HFF-Myc (cell line): ENCODE measurements at regions not wholly inside any gene's neighbourhood (a gene's known extent, or its start where the extent isn't known, plus 50 kb on each side); places are given as distances from the start of the nearest gene placed in this dataset.

Experiments used
- DNase-seq: peaks from one replicate; pipeline ENCODE4 v3.0.0-alpha.2; 2011; ENCODE audit warnings: low read depth; ENCODE audit errors: extremely low read depth
- H3K4me3 ChIP-seq: replicated peaks from 2 replicates; pipeline ENCODE4 v1.5.1; 2011; ENCODE audit warnings: low read depth, mild to moderate bottlenecking, control low read depth, low read length
- TF ChIP-seq, protein P1 (sequence below): IDR thresholded peaks from 2 replicates; pipeline ENCODE4 v1.5.1; 2012; ENCODE audit warnings: mild to moderate bottlenecking, low read depth, low read length, control low read depth; ENCODE audit errors: missing control alignments

DNA sequence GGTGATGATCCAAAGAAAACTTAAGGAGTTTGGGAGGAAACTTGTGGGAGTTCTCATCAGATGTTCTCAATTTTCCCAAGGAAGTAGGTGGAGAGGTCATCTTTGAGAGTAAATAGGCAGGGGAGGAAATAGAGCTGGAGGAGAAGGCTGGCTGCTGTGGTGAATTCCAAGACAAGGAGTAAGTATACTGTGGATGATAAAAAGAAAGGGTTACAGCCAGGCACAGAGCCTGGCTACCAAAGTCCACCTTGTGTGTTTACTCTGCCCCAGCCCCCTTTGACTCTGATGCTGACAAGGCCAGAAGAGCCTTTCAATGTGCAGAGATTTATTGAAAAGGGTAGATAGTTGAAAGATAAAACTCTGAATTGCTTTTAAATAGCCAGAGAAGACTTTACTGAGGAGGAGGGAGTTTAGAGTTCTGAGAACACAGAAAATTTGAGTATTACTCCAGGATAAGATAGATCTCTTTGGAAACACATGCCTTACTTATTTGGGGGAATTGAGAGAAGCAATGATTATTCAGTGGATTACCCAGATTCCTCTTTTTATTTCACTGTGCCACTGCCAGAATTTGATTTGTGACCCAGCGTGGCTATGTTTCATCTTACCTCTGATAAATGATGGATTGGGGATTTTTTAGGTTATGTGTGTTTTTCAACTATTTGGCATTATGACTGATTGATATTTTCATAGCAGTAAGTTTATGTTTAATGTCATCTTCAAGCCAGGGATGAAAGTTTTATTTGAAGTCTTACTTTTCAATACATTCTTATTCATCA, 182.6 kb upstream of the JAG1 start:
- no peak for DNase-seq
- TF ChIP-seq, protein P1, sequence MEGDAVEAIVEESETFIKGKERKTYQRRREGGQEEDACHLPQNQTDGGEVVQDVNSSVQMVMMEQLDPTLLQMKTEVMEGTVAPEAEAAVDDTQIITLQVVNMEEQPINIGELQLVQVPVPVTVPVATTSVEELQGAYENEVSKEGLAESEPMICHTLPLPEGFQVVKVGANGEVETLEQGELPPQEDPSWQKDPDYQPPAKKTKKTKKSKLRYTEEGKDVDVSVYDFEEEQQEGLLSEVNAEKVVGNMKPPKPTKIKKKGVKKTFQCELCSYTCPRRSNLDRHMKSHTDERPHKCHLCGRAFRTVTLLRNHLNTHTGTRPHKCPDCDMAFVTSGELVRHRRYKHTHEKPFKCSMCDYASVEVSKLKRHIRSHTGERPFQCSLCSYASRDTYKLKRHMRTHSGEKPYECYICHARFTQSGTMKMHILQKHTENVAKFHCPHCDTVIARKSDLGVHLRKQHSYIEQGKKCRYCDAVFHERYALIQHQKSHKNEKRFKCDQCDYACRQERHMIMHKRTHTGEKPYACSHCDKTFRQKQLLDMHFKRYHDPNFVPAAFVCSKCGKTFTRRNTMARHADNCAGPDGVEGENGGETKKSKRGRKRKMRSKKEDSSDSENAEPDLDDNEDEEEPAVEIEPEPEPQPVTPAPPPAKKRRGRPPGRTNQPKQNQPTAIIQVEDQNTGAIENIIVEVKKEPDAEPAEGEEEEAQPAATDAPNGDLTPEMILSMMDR, result no peak
- H3K4me3 ChIP-seq, result no peak overlapping the region

DNA sequence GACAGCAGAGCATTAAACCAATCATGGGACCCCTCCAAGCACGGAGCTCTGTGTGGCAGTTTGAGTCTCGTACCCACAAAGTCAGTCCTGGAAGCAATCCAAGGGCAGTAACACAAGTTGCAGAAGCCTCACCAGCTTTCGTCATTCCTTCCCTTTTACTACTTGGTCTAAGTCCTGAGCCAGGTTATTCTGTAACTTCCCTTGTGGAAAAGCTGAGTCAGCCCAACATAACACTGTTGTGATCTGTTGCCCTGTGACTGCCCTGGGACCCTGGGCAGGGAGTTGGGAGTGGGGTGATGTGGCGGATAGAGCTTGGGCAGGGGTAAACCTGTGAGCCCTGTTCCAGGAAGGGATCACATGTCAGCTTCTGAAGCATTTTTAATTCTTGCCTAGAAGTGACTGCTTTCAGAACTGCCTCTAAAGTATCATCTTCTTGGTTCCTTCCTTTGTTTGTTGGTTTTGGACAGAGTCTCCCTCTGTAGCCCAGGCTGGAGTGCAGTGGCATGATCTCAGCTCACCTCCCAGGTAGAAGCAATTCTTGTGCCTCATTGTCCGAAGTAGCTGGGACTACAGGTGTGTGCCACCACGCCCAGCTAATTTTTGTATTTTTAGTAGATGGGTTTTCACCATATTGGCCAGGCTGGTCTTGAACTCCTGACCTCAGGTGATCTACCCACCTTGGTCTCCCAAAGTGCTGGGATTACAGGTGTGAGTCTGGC, 183.7 kb upstream of the JAG1 start:
- no peak overlapping the region for H3K4me3 ChIP-seq
- DNase-seq, result no peak
- TF ChIP-seq, protein P1, result no peak

DNA sequence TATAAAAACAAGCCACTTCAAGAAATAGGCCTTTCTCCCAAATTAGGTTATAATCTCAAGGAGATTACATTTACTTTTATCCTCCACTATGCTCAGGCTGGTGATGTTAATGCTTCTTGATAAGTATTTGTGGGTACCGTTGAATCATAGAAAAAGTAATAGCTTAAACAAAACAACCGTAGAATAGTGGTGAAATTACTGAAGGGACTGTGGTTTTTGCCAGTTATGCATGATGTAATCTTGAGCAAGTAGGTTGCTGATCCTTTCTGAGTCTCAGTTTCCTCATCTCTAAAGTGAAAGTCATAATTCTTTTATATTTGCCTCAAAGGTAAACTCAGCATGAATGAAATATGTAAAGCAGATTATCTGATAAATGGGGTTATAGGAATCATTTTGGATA, 187.3 kb upstream of the JAG1 start:
- no peak for DNase-seq
- TF ChIP-seq, protein P1, result no peak
- H3K4me3 ChIP-seq, result no peak overlapping the region

DNA sequence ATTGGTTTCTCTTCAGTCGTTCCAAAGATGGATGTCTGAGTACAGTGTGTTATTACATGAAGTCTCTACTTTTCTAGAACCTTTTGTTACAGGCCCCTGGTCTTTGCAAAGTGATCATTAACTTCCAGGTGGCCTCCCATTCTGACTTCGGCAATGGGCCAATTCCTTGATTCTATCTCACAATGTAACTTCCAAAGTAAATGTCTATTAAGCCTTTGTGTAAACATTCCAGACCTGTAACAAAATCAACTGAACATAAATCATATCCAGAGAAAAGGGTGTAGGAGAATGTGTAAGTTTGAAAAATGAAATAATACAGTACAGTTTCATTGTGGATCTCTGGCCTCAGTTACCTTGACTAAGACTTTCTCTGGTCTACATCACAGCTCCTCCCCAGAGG, 187.8 kb upstream of the JAG1 start:
- DNase-seq, result no peak
- H3K4me3 ChIP-seq, result no peak overlapping the region
- TF ChIP-seq, protein P1, result no peak

DNA sequence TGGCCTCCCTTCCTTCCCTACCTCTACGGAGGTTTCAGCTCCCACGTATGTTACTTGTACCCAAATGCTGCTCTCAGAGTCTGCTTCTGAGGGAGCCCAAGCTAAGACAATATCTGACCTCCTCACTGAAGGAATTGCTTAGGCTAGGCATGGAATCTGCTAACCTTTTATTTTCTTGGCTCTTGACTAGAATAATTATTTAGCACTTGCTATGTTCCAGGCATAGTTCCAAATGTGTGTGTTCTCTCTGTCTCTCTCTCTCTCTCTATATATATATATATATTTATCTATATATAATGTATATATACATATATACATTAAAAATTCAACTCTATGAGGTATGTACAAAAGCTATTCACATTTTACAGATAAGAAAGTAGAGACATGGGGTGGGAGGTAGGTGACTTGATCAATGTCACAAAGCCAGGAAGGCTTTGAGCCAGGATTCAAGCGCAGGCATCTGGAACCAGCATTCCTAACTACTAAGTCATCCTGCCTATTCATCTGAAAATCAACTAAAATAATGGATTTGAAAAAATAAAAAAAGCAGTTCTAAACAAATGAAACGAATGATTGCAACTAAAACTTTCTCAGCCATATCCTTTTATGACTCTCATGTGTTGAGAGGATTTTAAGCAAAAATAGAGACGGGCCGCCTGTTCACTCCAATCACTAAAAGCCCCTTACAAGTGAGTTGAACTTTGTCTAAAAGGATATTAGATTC, 189.7 kb upstream of the JAG1 start:
- H3K4me3 ChIP-seq, result no peak overlapping the region
- peak; percentile 65 for DNase-seq
- TF ChIP-seq, protein P1, result no peak

DNA sequence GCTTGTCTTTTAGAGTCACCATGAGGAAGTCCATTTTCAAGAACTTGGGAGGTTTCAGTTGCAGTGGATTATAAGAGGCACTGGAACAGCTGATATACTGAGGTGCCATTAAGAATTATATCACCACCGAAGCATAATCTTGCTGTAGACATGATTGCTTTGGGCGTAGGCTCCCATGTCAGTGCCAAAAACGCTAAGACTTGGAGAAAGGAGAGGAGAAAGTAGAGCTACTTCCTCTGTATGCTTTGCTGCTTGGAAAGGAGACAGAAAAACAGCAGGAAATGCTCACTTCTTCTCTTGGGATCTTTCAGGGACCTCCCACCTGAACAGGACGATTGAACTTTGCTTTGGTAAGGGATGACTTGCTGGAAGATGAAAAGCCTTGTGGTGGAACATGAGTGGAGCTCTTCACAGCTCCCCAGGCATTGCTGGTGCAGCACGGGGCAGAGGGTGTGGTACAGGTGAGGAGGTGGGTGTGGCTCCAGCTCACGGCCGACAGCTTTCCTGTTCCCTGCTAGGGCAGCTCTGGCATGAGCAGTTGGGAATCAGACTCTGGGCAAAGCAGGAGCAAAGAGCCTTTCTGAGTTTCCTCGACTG, 190.4 kb upstream of the JAG1 start:
- H3K4me3 ChIP-seq, result no peak overlapping the region
- TF ChIP-seq, protein P1, result no peak
- DNase-seq, result no peak
